HG02870 (cell line): ENCODE measurements at regions not wholly inside any gene's neighbourhood (a gene's known extent, or its start where the extent isn't known, plus 50 kb on each side); places are given as distances from the start of the nearest gene placed in this dataset.

Experiments used
- ATAC-seq: cut with Tn5 transposase; IDR thresholded peaks from one replicate; pipeline ENCODE4 v1.9.1; 2021; ENCODE audit warnings: mild to moderate bottlenecking, moderate library complexity; ENCODE audit not compliant: unreplicated experiment

- no peak for ATAC-seq
These were observed 99.2 kb upstream of the RTL1 start for GRCh38 chr14:101002738-101003137.

GRCh38 chr14:101004176-101004575 is 100.7 kb upstream of the RTL1 start:
- no peak for ATAC-seq

- no peak for ATAC-seq
These were observed 101.4 kb upstream of the RTL1 start for GRCh38 chr14:101004954-101005353.

GRCh38 chr14:101005447-101005846 is 101.9 kb upstream of the RTL1 start:
- ATAC-seq: no peak

GRCh38 chr14:101006008-101006407 is 102.5 kb upstream of the RTL1 start:
- ATAC-seq: no peak

- ATAC-seq: no peak
These were observed 103.6 kb upstream of the RTL1 start for GRCh38 chr14:101007004-101007614.

- ATAC-seq: no peak
These were observed 104.2 kb upstream of the RTL1 start for GRCh38 chr14:101007765-101008164.

GRCh38 chr14:101008196-101008595 is 104.7 kb upstream of the RTL1 start:
- no peak for ATAC-seq

GRCh38 chr14:101008631-101009336 is 105.3 kb upstream of the RTL1 start:
- ATAC-seq: no peak

GRCh38 chr14:101009531-101009930 is 106.0 kb upstream of the RTL1 start:
- ATAC-seq: no peak

- ATAC-seq: no peak
These were observed 106.8 kb upstream of the RTL1 start for GRCh38 chr14:101010293-101010692.

GRCh38 chr14:101010835-101011234 is 107.3 kb upstream of the RTL1 start:
- no peak for ATAC-seq

- ATAC-seq: no peak
These were observed 113.7 kb upstream of the RTL1 start for GRCh38 chr14:101017209-101017608.

GRCh38 chr14:101017806-101018560 is 114.5 kb upstream of the RTL1 start:
- ATAC-seq: no peak

- no peak for ATAC-seq
These were observed 115.2 kb upstream of the RTL1 start for GRCh38 chr14:101018561-101019290.

GRCh38 chr14:101019541-101019940 is 116.0 kb upstream of the RTL1 start:
- ATAC-seq: no peak

- no peak for ATAC-seq
These were observed 116.6 kb upstream of the RTL1 start for GRCh38 chr14:101019990-101020710.

- no peak for ATAC-seq
These were observed 117.4 kb upstream of the RTL1 start for GRCh38 chr14:101020834-101021370.

- ATAC-seq: no peak
These were observed 118.6 kb upstream of the RTL1 start for GRCh38 chr14:101022121-101022520.

- no peak for ATAC-seq
These were observed 119.5 kb upstream of the RTL1 start for GRCh38 chr14:101022916-101023435.
